ENCODE measurements at regions not wholly inside any gene's neighbourhood (a gene's known extent, or its start where the extent isn't known, plus 50 kb on each side); places are given as distances from the start of the nearest gene placed in this dataset.

GRCh38 chr7:17466216-17466615 lies 167.8 kb downstream of the AHR start:
- ATAC-seq (no peak), DNase-seq (ENCODE audit: low spot score) (no peak), FAIRE-seq (no peak)
- peak in 1 of 2 experiments; percentile 30; a peak in 1 of 4 replicates for TF ChIP-seq MAFK (conservative IDR thresholded peaks at IDR 0.05 in 1 of 2, IDR thresholded peaks at IDR 0.05 in 1 of 2; ENCODE audit: low read length in 2 of 2)
- TF ChIP-seq MAFF (IDR thresholded peaks at IDR 0.05; ENCODE audit: low read depth, low read length): 0 out of 2 replicates have a peak, but pooled peaks have one; percentile 10
- no peak for TF ChIP-seq ARNTL (CRISPR knock-in tag; IDR thresholded peaks at IDR 0.05)
- Histone ChIP-seq H3K4me3 (replicated peaks in 1 of 3; ENCODE audit: insufficient read depth in 1 of 3, low read depth in 2 of 3, low read length in 3 of 3) (no peak overlapping the region), H3K27me3 (ENCODE audit: control insufficient read depth in 1 of 2, insufficient read depth in 2 of 2, low read length in 2 of 2) (no peaks in the 10 kb centered on the region), H3K79me2 (ENCODE audit: insufficient read depth, low read length) (no peaks in the 10 kb centered on the region), H3K4me2 (ENCODE audit: low read depth, low read length) (no peak overlapping the region), H3K9ac (ENCODE audit: insufficient read depth, low read depth, low read length) (no peak overlapping the region), H4K20me1 (ENCODE audit: insufficient read depth, low read length) (no peaks in the 10 kb centered on the region), H3K36me3 (replicated peaks in 1 of 2; ENCODE audit: control insufficient read depth in 1 of 2, insufficient read depth in 2 of 2, low read length in 2 of 2) (no peaks in the 10 kb centered on the region), H3K27ac (ENCODE audit: extremely low read length, insufficient read depth, low read length) (no peak overlapping the region), H2AFZ (ENCODE audit: low read length) (no peak overlapping the region), H3K4me1 (ENCODE audit: insufficient read depth, low read length) (no peaks in the 10 kb centered on the region), H3K9me3 (ENCODE audit: low read length) (no peaks in the 10 kb centered on the region)
- intact Hi-C loops (cut with micrococcal nuclease; ENCODE audit: unreplicated experiment) (no loop called here), in situ Hi-C loops (cut with HindIII; ENCODE audit: extremely low pct_ligation_motif_present, low pct_unique_long_range_greater_than_20kb) (no loop called here)
- BruUV-seq (replicated peaks): no TSS peak
- 71% methylated on average over 7 of the region's 7 CpGs for WGBS (ENCODE audit: low lambda C conversion rate)
- CTCF ChIA-PET (ENCODE audit: low intra/inter-chr PET ratio, low total read pairs): no interaction called here
- POLR2A ChIA-PET: no interaction called here

DNA sequence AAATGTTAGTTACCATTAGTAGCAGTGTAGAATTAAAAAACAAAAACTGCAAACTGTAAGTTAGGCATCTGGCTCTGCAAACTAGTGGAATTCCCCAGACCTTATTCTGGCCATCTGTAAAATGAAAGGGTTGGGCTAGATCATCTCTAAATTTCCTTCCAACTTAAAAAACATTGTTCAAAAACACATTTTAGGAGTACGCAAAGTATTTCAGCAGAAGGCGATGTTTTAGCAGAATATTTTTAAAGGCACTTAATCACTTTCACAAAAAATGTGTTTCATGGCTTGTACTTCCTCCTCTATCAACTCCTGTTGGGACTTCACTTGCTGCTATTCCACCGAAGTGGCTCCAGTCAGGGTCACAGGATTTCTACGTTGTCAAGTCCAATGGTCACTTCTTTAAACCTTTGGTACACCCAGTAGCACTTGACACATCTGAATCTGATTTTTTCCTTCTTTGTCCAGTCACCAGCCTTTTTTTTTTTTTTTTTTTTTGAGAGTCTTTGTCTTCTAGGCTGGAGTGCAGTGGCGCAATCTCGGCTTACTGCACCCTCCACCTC lies 169.0 kb downstream of the AHR start:
- 41% methylated on average over 6 of the region's 6 CpGs for WGBS (ENCODE audit: low lambda C conversion rate)
- no peaks in the 10 kb centered on the region for H3K79me2 ChIP-seq (ENCODE audit: insufficient read depth, low read length)
- FAIRE-seq: no peak
- POLR2A ChIA-PET: no interaction called here
- DNase-seq (ENCODE audit: low spot score): no peak
- H3K9me3 ChIP-seq (ENCODE audit: low read length): no peaks in the 10 kb centered on the region
- no peak overlapping the region for H3K9ac ChIP-seq (ENCODE audit: insufficient read depth, low read depth, low read length)
- in situ Hi-C loops (cut with HindIII; ENCODE audit: extremely low pct_ligation_motif_present, low pct_unique_long_range_greater_than_20kb): no loop called here
- no peaks in the 10 kb centered on the region for H4K20me1 ChIP-seq (ENCODE audit: insufficient read depth, low read length)
- H3K27ac ChIP-seq (ENCODE audit: extremely low read length, insufficient read depth, low read length): no peak overlapping the region
- ATAC-seq: no peak
- BruUV-seq (replicated peaks): no TSS peak
- no peak overlapping the region for H2AFZ ChIP-seq (ENCODE audit: low read length)
- no peaks in the 10 kb centered on the region for H3K36me3 ChIP-seq (replicated peaks in 1 of 2; ENCODE audit: control insufficient read depth in 1 of 2, insufficient read depth in 2 of 2, low read length in 2 of 2)
- H3K4me3 ChIP-seq (replicated peaks in 1 of 3; ENCODE audit: insufficient read depth in 1 of 3, low read depth in 2 of 3, low read length in 3 of 3): no peak overlapping the region
- CTCF ChIA-PET (ENCODE audit: low intra/inter-chr PET ratio, low total read pairs): no interaction called here
- no peaks in the 10 kb centered on the region for H3K27me3 ChIP-seq (ENCODE audit: control insufficient read depth in 1 of 2, insufficient read depth in 2 of 2, low read length in 2 of 2)
- H3K4me1 ChIP-seq (ENCODE audit: insufficient read depth, low read length): no peaks in the 10 kb centered on the region
- intact Hi-C loops (cut with micrococcal nuclease; ENCODE audit: unreplicated experiment): no loop called here
- no peak overlapping the region for H3K4me2 ChIP-seq (ENCODE audit: low read depth, low read length)
- TF ChIP-seq, protein P1, sequence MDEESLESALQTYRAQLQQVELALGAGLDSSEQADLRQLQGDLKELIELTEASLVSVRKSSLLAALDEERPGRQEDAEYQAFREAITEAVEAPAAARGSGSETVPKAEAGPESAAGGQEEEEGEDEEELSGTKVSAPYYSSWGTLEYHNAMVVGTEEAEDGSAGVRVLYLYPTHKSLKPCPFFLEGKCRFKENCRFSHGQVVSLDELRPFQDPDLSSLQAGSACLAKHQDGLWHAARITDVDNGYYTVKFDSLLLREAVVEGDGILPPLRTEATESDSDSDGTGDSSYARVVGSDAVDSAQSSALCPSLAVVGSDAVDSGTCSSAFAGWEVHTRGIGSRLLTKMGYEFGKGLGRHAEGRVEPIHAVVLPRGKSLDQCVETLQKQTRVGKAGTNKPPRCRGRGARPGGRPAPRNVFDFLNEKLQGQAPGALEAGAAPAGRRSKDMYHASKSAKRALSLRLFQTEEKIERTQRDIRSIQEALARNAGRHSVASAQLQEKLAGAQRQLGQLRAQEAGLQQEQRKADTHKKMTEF (CRISPR knock-in tag; IDR thresholded peaks at IDR 0.05): no peak
- TF ChIP-seq ISL2 (CRISPR knock-in tag; IDR thresholded peaks at IDR 0.05): no peak
- TF ChIP-seq ZNF180 (CRISPR knock-in tag; IDR thresholded peaks at IDR 0.05; ENCODE audit: borderline replicate concordance, low read depth): no peak
- TF ChIP-seq ISX (CRISPR knock-in tag; conservative IDR thresholded peaks at IDR 0.05): no peak
- TF ChIP-seq BRD4 (CRISPR knock-in tag; IDR thresholded peaks at IDR 0.05): no peak
- no peak for TF ChIP-seq GFI1 (CRISPR knock-in tag; IDR thresholded peaks at IDR 0.05; ENCODE audit: borderline replicate concordance)
- TF ChIP-seq TCF7L2 (IDR thresholded peaks at IDR 0.05; ENCODE audit: low read depth, low read length): no peak
- TF ChIP-seq ATF3 (CRISPR knock-in tag; IDR thresholded peaks at IDR 0.05): no peak
- TF ChIP-seq, protein P2, sequence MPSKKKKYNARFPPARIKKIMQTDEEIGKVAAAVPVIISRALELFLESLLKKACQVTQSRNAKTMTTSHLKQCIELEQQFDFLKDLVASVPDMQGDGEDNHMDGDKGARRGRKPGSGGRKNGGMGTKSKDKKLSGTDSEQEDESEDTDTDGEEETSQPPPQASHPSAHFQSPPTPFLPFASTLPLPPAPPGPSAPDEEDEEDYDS (CRISPR knock-in tag; IDR thresholded peaks at IDR 0.05): no peak
- no peak for TF ChIP-seq PRDM10 (CRISPR knock-in tag; IDR thresholded peaks at IDR 0.05; ENCODE audit: low read depth)
- no peak for TF ChIP-seq HNRNPLL (IDR thresholded peaks at IDR 0.05; ENCODE audit: low read depth, low read length, poor library complexity, severe bottlenecking)

Data from HepG2 (cell line).